A673 (cell line): ENCODE measurements at regions not wholly inside any gene's neighbourhood (a gene's known extent, or its start where the extent isn't known, plus 50 kb on each side); places are given as distances from the start of the nearest gene placed in this dataset.

Experiments used
- BruUV-seq: library from RNA; stranded (reverse); fragments of 400-500 nt; replicated peaks from 2 replicates; lab custom pipeline; 2021; lab: Mats Ljungman, UMichigan
- CTCF ChIA-PET: fragments of 300-600 bp; sonication (Branson Sonifier 250); formaldehyde crosslinking; loops from one replicate; lab custom pipeline; 2022; ENCODE audit warnings: antibody characterized with exemption; lab: Charles Lee
- POLR2A ChIA-PET: fragments of 300-600 bp; sonication (Branson Sonifier 250); formaldehyde crosslinking; loops from one replicate; lab custom pipeline; 2022; ENCODE audit warnings: antibody characterized with exemption; ENCODE audit not compliant: low non-redundant PET; lab: Charles Lee
- DNase-seq: peaks from one replicate; pipeline ENCODE4 v3.0.0-alpha.2; 2015; ENCODE audit warnings: low spot score
- H3K27ac ChIP-seq: fragments of 200-600 bp; sonication (generic); 2 replicates; pipeline ENCODE4 v1.5.1; 2016; ENCODE audit warnings: mixed run types, low read depth, mild to moderate bottlenecking, mixed read lengths, antibody characterized with exemption, low read length; ENCODE audit not compliant: poor library complexity, severe bottlenecking
- H3K27me3 ChIP-seq: fragments of 200-600 bp; sonication (generic); replicated peaks from 2 replicates; pipeline ENCODE4 v1.6.1; 2017; ENCODE audit warnings: mixed run types, low read depth, mild to moderate bottlenecking, mixed read lengths, antibody characterized with exemption, low read length; ENCODE audit not compliant: insufficient read depth, poor library complexity
- H3K36me3 ChIP-seq: fragments of 200-600 bp; sonication (generic); 2 replicates; pipeline ENCODE4 v1.6.1; 2016; ENCODE audit warnings: mixed run types, mild to moderate bottlenecking, mixed read lengths, antibody characterized with exemption, low read length; ENCODE audit not compliant: insufficient read depth, poor library complexity, severe bottlenecking
- H3K4me1 ChIP-seq: fragments of 200-600 bp; sonication (generic); 2 replicates; pipeline ENCODE4 v1.6.1; 2017; ENCODE audit warnings: mixed run types, mild to moderate bottlenecking, mixed read lengths, antibody characterized with exemption, low read length; ENCODE audit not compliant: insufficient read depth, poor library complexity, severe bottlenecking
- H3K4me3 ChIP-seq: fragments of 200-600 bp; sonication (generic); 2 replicates; pipeline ENCODE4 v1.5.1; 2016; ENCODE audit warnings: low read depth, mixed run types, mild to moderate bottlenecking, mixed read lengths, low read length; ENCODE audit not compliant: poor library complexity, severe bottlenecking
- H3K9me3 ChIP-seq: fragments of 200-600 bp; sonication (generic); 2 replicates; pipeline ENCODE4 v1.6.1; 2016; ENCODE audit warnings: mixed run types, low read depth, mild to moderate bottlenecking, mixed read lengths, antibody characterized with exemption, low read length; ENCODE audit not compliant: poor library complexity, severe bottlenecking
- CTCF ChIP-seq: fragments of 300-800, 200-600 bp; sonication (generic); conservative IDR thresholded peaks from 2 replicates; pipeline ENCODE4 v1.5.1; 2017; ENCODE audit warnings: low read depth, mild to moderate bottlenecking, antibody characterized with exemption, low read length, moderate library complexity, mixed read lengths
- EZH2 ChIP-seq: fragments of 200-600 bp; sonication (generic); IDR thresholded peaks from 2 replicates; pipeline ENCODE4 v1.6.1; 2017; ENCODE audit warnings: borderline replicate concordance, low read depth, mild to moderate bottlenecking, mixed read lengths, antibody characterized with exemption, low read length; ENCODE audit not compliant: poor library complexity, severe bottlenecking
- intact Hi-C: fragments of 100-400 bp; cut with micrococcal nuclease; formaldehyde crosslinking; loops from one replicate; pipeline ENCODE4 v1.10.0; 2022; ENCODE audit not compliant: unreplicated experiment

- Histone ChIP-seq H3K27ac (no peak overlapping the region), H3K4me3 (no peak overlapping the region), H3K9me3 (peaks cover 13% of the 10 kb centered on the region), H3K4me1 (no peaks in the 10 kb centered on the region), H3K27me3 (no peaks in the 10 kb centered on the region), H3K36me3 (no peaks in the 10 kb centered on the region)
- POLR2A ChIA-PET, result no interaction called here
- intact Hi-C loops, result no loop called here
- no peak for DNase-seq
- no TSS peak for BruUV-seq
- TF ChIP-seq EZH2, result no peak
- TF ChIP-seq CTCF, result no peak
- CTCF ChIA-PET, result no interaction called here
These were observed 266.0 kb upstream of the IL1RAPL1 start for GRCh38 chrX:28321286-28321685.

- BruUV-seq, result no TSS peak
- Histone ChIP-seq H3K4me1 (no peaks in the 10 kb centered on the region), H3K9me3 (peaks cover 18% of the 10 kb centered on the region), H3K36me3 (no peaks in the 10 kb centered on the region), H3K4me3 (no peak overlapping the region), H3K27ac (no peak overlapping the region), H3K27me3 (no peaks in the 10 kb centered on the region)
- POLR2A ChIA-PET, result no interaction called here
- no peak for DNase-seq
- TF ChIP-seq CTCF (no peak), EZH2 (no peak)
- intact Hi-C loops, result no loop called here
- CTCF ChIA-PET, result no interaction called here
These were observed 274.3 kb upstream of the IL1RAPL1 start for GRCh38 chrX:28312965-28313364.

GRCh38 chrX:28312259-28312658, 275.0 kb upstream of the IL1RAPL1 start:
- Histone ChIP-seq H3K4me1 (no peaks in the 10 kb centered on the region), H3K9me3 (peaks cover 16% of the 10 kb centered on the region), H3K36me3 (no peaks in the 10 kb centered on the region), H3K27me3 (no peaks in the 10 kb centered on the region), H3K4me3 (no peak overlapping the region), H3K27ac (no peak overlapping the region)
- no TSS peak for BruUV-seq
- DNase-seq, result no peak
- intact Hi-C loops, result no loop called here
- TF ChIP-seq CTCF (no peak), EZH2 (no peak)
- CTCF ChIA-PET, result no interaction called here
- POLR2A ChIA-PET, result no interaction called here
